GM23338 (cell line): ENCODE measurements at regions not wholly inside any gene's neighbourhood (a gene's known extent, or its start where the extent isn't known, plus 50 kb on each side); places are given as distances from the start of the nearest gene placed in this dataset.

Source experiments
- CTCF ChIP-seq, 2 experiments: fragments of 200-600 bp in 1 of 2; sonication (generic) in 1 of 2; conservative IDR thresholded peaks; 2 replicates each; pipeline versions ENCODE4 v1.5.1 to v1.6.1; 2016 to 2017; ENCODE audit warnings: antibody characterized with exemption in 2 of 2, low read depth in 2 of 2, mild to moderate bottlenecking in 2 of 2, moderate library complexity in 1 of 2
- ETS1 ChIP-seq: IDR thresholded peaks from 2 replicates; pipeline ENCODE4 v1.6.1; 2016; ENCODE audit warnings: antibody characterized with exemption
- EZH2 ChIP-seq: fragments of 200-600 bp; sonication (generic); IDR thresholded peaks from one replicate; pipeline ENCODE4 v1.8.0; 2017; ENCODE audit warnings: antibody characterized with exemption, mild to moderate bottlenecking, low read depth; ENCODE audit not compliant: unreplicated experiment
- POLR2AphosphoS5 ChIP-seq: IDR thresholded peaks from 2 replicates; pipeline ENCODE4 v1.6.1; 2016; ENCODE audit warnings: antibody characterized with exemption, low read depth

- TF ChIP-seq CTCF (conservative IDR thresholded peaks at IDR 0.05; ENCODE audit: low read depth in 2 of 2) (no peak), POLR2AphosphoS5 (no peak), ETS1 (no peak), EZH2 (no peak)
Measured at GRCh38 chrX:56066016-56066415, 166.1 kb upstream of the KLF8 start.
